Lower leg skin (tissue), 3 donors: ENCODE measurements at regions not wholly inside any gene's neighbourhood (a gene's known extent, or its start where the extent isn't known, plus 50 kb on each side); places are given as distances from the start of the nearest gene placed in this dataset.

Source experiments
- CTCF ChIP-seq, 3 donors: fragments of 450-650 bp; IDR thresholded peaks; one replicate each; pipeline ENCODE4 v1.5.1; 2016; ENCODE audit warnings: antibody characterized with exemption in 3 of 3, mild to moderate bottlenecking in 3 of 3, moderate library complexity in 2 of 3
- POLR2A ChIP-seq, 2 donors: fragments of 450-650 bp; IDR thresholded peaks; one replicate each; pipeline ENCODE4 v1.6.1; 2016 to 2017; ENCODE audit warnings: antibody characterized with exemption in 2 of 2, mild to moderate bottlenecking in 1 of 2, moderate library complexity in 1 of 2

- TF ChIP-seq POLR2A (IDR thresholded peaks at IDR 0.05) (no peak), CTCF (IDR thresholded peaks at IDR 0.05) (no peak)
These were observed 601.2 kb upstream of the ARID1B start for GRCh38 chr6:156175971-156176421.
